ENCODE measurements at regions not wholly inside any gene's neighbourhood (a gene's known extent, or its start where the extent isn't known, plus 50 kb on each side); places are given as distances from the start of the nearest gene placed in this dataset.

DNA sequence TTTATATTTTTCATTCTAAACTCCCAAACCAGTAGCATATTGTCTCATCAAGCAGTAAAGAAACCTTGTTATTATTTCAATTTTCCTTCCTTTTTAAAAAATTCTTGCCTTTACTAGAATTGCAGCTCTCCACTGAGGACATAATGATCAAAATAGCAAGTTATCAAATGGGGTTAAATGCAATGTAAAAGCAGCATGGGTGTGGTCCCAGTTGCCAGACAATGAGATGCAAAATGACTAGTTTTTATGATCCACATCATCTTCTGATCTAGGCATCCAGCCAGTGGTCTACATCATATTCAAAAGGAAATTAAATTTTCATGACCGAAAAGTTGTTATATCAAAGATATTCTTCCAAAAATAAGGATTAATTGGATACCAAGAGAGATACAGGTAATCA lies 427.9 kb upstream of the SMIM31 start:
- Mint-ChIP-seq H3K9me3 (ENCODE audit: unreplicated experiment) (no peaks in the 10 kb centered on the region), H3K27me3 (ENCODE audit: insufficient read depth, unreplicated experiment) (no peaks in the 10 kb centered on the region), H3K36me3 (ENCODE audit: insufficient read depth, unreplicated experiment) (no peaks in the 10 kb centered on the region), H3K4me1 (ENCODE audit: insufficient read depth, unreplicated experiment) (no peaks in the 10 kb centered on the region), H3K4me3 (ENCODE audit: unreplicated experiment) (no peak overlapping the region), H3K27ac (ENCODE audit: low read depth, unreplicated experiment) (no peak overlapping the region)
- CTCF ChIA-PET, result no interaction called here
- no TSS peak for BruUV-seq (replicated peaks)
- no peak for DNase-seq (ENCODE audit: unreplicated experiment)
- POLR2A ChIA-PET, result no interaction called here
- TF ChIP-seq CTCF (IDR thresholded peaks at IDR 0.05; ENCODE audit: unreplicated experiment), result no peak
- intact Hi-C loops (cut with micrococcal nuclease), result no loop called here

DNA sequence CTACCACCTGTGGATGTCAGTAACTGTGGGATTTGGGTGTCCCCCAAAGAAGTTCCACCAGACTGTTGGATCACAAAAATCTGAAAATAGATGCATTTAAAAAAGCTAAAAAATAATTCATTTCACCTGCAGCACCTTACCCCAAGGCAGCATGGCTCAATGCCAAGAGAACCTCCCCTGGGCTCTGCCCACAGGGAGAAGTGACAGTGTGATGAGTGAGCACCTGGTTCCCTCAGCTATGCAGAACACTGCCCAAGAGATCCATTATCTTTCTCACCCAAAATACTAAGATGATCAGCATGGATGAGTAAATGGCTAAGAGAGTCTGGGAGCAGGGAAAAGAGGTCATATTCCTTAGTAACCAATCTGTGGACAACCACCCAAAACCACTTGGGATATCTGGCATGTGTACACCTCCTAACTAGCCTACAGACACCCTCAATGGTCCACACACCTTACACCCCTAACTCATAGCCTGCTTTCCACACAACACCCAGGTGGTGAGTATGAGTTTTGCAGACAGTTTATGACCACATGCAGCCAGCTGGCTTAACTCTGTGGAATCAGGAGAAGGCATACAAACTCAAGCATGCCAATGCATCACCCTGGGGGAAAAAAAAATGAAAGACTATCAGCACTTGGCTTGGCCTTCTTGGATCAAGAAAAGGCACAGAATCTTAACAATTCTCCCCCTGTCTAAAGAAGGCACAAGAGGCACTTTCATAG lies 416.5 kb upstream of the SMIM31 start:
- DNase-seq (ENCODE audit: unreplicated experiment), result no peak
- BruUV-seq (replicated peaks), result no TSS peak
- H3K36me3 Mint-ChIP-seq (ENCODE audit: insufficient read depth, unreplicated experiment), result no peaks in the 10 kb centered on the region
- no peak overlapping the region for H3K27ac Mint-ChIP-seq (ENCODE audit: low read depth, unreplicated experiment)
- no peak overlapping the region for H3K4me3 Mint-ChIP-seq (ENCODE audit: unreplicated experiment)
- H3K9me3 Mint-ChIP-seq (ENCODE audit: unreplicated experiment), result peaks cover 9% of the 10 kb centered on the region
- H3K4me1 Mint-ChIP-seq (ENCODE audit: insufficient read depth, unreplicated experiment), result no peaks in the 10 kb centered on the region
- ChIA-PET POLR2A (no interaction called here), CTCF (no interaction called here)
- H3K27me3 Mint-ChIP-seq (ENCODE audit: insufficient read depth, unreplicated experiment), result no peaks in the 10 kb centered on the region
- no peak for TF ChIP-seq CTCF (IDR thresholded peaks at IDR 0.05; ENCODE audit: unreplicated experiment)
- intact Hi-C loops (cut with micrococcal nuclease), result no loop called here

DNA sequence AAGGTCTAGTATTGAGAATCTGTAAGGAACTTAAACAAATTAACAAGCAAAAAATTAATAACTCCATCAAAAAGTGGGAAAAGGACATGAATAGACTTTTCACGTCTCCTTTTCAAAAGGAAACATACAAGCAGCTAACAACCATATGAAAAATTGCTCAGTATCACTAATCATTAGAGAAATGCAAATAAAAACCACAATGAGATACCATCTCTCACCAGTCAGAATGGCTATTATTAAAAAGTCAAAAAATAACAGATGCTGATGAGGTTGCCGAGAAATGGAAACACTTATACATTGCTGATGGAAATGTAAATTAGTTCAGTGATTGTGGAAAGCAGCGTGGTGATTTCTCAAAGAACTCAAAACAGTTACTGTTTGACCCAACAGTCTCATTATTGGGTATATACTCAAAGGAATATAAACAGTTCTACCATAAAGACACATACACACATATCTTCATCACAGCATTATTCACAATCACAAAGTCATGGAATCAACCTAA lies 410.4 kb upstream of the SMIM31 start:
- CTCF ChIA-PET, result interaction anchor here (0.7 kb wide), 1 partner anchor 678 kb away, joined by 3 read pairs; no protein-coding TSS in a partner anchor
- intact Hi-C loops (cut with micrococcal nuclease), result no loop called here
- Mint-ChIP-seq H3K27me3 (ENCODE audit: insufficient read depth, unreplicated experiment) (no peaks in the 10 kb centered on the region), H3K27ac (ENCODE audit: low read depth, unreplicated experiment) (no peak overlapping the region), H3K9me3 (ENCODE audit: unreplicated experiment) (peaks cover 7% of the 10 kb centered on the region), H3K4me1 (ENCODE audit: insufficient read depth, unreplicated experiment) (no peaks in the 10 kb centered on the region), H3K36me3 (ENCODE audit: insufficient read depth, unreplicated experiment) (no peaks in the 10 kb centered on the region), H3K4me3 (ENCODE audit: unreplicated experiment) (no peak overlapping the region)
- DNase-seq (ENCODE audit: unreplicated experiment), result no peak
- BruUV-seq (replicated peaks), result no TSS peak
- no peak for TF ChIP-seq CTCF (IDR thresholded peaks at IDR 0.05; ENCODE audit: unreplicated experiment)
- POLR2A ChIA-PET, result no interaction called here

DNA sequence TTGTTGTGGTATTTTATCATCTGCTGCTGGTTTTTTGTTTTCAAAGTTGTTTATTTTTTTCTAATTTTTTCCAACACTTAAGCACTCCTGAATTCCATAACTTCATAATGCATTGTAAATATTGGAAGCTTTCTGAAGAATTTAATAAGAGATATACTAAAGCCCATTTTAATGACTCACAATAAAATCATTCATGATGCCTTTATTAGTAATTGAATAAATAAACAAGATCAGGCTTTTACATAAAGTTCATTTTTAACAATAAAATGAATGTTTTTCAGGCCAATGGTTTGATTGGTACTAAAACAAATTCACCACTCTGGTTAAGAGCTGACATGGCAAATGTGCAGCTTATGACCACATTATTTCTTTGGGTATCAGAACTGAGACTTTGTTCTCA lies 408.2 kb upstream of the SMIM31 start:
- no peak for TF ChIP-seq CTCF (IDR thresholded peaks at IDR 0.05; ENCODE audit: unreplicated experiment)
- intact Hi-C loops (cut with micrococcal nuclease), result no loop called here
- H3K4me3 Mint-ChIP-seq (ENCODE audit: unreplicated experiment), result no peak overlapping the region
- no TSS peak for BruUV-seq (replicated peaks)
- DNase-seq (ENCODE audit: unreplicated experiment), result no peak
- H3K4me1 Mint-ChIP-seq (ENCODE audit: insufficient read depth, unreplicated experiment), result peaks cover 6% of the 10 kb centered on the region
- H3K27ac Mint-ChIP-seq (ENCODE audit: low read depth, unreplicated experiment), result no peak overlapping the region
- no peaks in the 10 kb centered on the region for H3K36me3 Mint-ChIP-seq (ENCODE audit: insufficient read depth, unreplicated experiment)
- ChIA-PET CTCF (no interaction called here), POLR2A (no interaction called here)
- H3K27me3 Mint-ChIP-seq (ENCODE audit: insufficient read depth, unreplicated experiment), result no peaks in the 10 kb centered on the region
- peaks cover 7% of the 10 kb centered on the region for H3K9me3 Mint-ChIP-seq (ENCODE audit: unreplicated experiment)

Measured in MCF 10A (cell line).